Liver (tissue), 3 donors: ENCODE measurements at regions not wholly inside any gene's neighbourhood (a gene's known extent, or its start where the extent isn't known, plus 50 kb on each side); places are given as distances from the start of the nearest gene placed in this dataset.

Experiments
- CTCF ChIP-seq: fragments of 150-350 bp; IDR thresholded peaks from 2 replicates; pipeline ENCODE4 v1.5.1; 2017; ENCODE audit warnings: improper control_type of control experiment, low read depth, low read length; ENCODE audit not compliant: missing input control
- EGR1 ChIP-seq, 2 donors: IDR thresholded peaks; 2 replicates each; pipeline ENCODE4 v1.6.1; 2016 to 2018; ENCODE audit warnings: antibody characterized with exemption in 2 of 2, low read depth in 2 of 2
- JUND ChIP-seq, 2 donors: IDR thresholded peaks; 2 replicates each; pipeline ENCODE4 v1.6.1; 2016; ENCODE audit warnings: antibody characterized with exemption in 2 of 2
- MAX ChIP-seq: IDR thresholded peaks from 2 replicates; pipeline ENCODE4 v1.6.1; 2016; ENCODE audit warnings: antibody characterized with exemption
- RAD21 ChIP-seq, 2 donors: IDR thresholded peaks; 2 replicates each; pipeline ENCODE4 v1.6.1; 2016; ENCODE audit warnings: antibody characterized with exemption in 2 of 2, mild to moderate bottlenecking in 2 of 2
- SP1 ChIP-seq: IDR thresholded peaks from 2 replicates; pipeline ENCODE4 v1.6.1; 2018; ENCODE audit warnings: antibody characterized with exemption, mild to moderate bottlenecking
- TAF1 ChIP-seq: conservative IDR thresholded peaks from 2 replicates; pipeline ENCODE4 v1.6.1; 2016; ENCODE audit warnings: antibody characterized with exemption, mild to moderate bottlenecking
- ZBTB33 ChIP-seq: IDR thresholded peaks from 2 replicates; pipeline ENCODE4 v1.6.1; 2016; ENCODE audit warnings: antibody characterized with exemption
- donor health status: healthy.
- donor health status: healthy.

- TF ChIP-seq MAX (no peak), CTCF (no peak), JUND (IDR thresholded peaks at IDR 0.05) (no peak), RAD21 (IDR thresholded peaks at IDR 0.05) (no peak), SP1 (no peak), ZBTB33 (no peak), EGR1 (IDR thresholded peaks at IDR 0.05; ENCODE audit: low read depth in 2 of 2) (no peak), TAF1 (no peak)
Observed at GRCh38 chr4:186405957-186406356, 140.0 kb downstream of the F11 start.
